Naive thymus-derived CD4-positive, alpha-beta T cell (primary cell): ENCODE measurements at regions not wholly inside any gene's neighbourhood (a gene's known extent, or its start where the extent isn't known, plus 50 kb on each side); places are given as distances from the start of the nearest gene placed in this dataset.

Source experiments
- ATAC-seq: fragments of 150-1000 bp; cut with Tn5 transposase; 2 replicates; pipeline ENCODE4 v1.10.0; 2021; ENCODE audit warnings: mild to moderate bottlenecking, moderate library complexity
- CTCF ChIA-PET: fragments of 350-600 bp; sonication (Branson Sonifier 250); formaldehyde crosslinking; loops from one replicate; lab custom pipeline; 2021; ENCODE audit warnings: antibody characterized with exemption; lab: Charles Lee
- POLR2A ChIA-PET: fragments of 350-600 bp; sonication (Branson Sonifier 250); formaldehyde crosslinking; loops from one replicate; lab custom pipeline; 2021; ENCODE audit warnings: antibody characterized with exemption, inconsistent platforms; lab: Charles Lee
- DNase-seq, 9 donors: peaks; one replicate each; pipeline versions ENCODE4 v3.0.0 to v3.0.0-alpha.2; 2020 to 2022; ENCODE audit warnings: mixed read lengths in 1 of 9
- H3K27ac ChIP-seq: one replicate; pipeline ENCODE4 v1.7.0; 2013; ENCODE audit warnings: mild to moderate bottlenecking, low read depth, low read length, moderate library complexity
- H3K27me3 ChIP-seq, 2 donors: one replicate each; pipeline ENCODE4 v1.7.0; 2013; ENCODE audit warnings: low read length in 2 of 2, mild to moderate bottlenecking in 2 of 2, moderate library complexity in 2 of 2; ENCODE audit not compliant: control insufficient read depth in 2 of 2, insufficient read depth in 2 of 2
- H3K36me3 ChIP-seq, 3 experiments: 1 replicate in 2 of 3; 2 replicates in 1 of 3; pipeline ENCODE4 v1.7.0; 2013; ENCODE audit warnings: low read length in 3 of 3, mild to moderate bottlenecking in 3 of 3, moderate library complexity in 1 of 3; ENCODE audit not compliant: insufficient read depth in 3 of 3, control insufficient read depth in 2 of 3
- H3K4me1 ChIP-seq, 2 donors: one replicate each; pipeline ENCODE4 v1.7.0; 2013; ENCODE audit warnings: low read length in 2 of 2, mild to moderate bottlenecking in 2 of 2, moderate library complexity in 1 of 2; ENCODE audit not compliant: control insufficient read depth in 2 of 2, insufficient read depth in 2 of 2
- H3K4me3 ChIP-seq: 2 replicates; pipeline ENCODE4 v1.7.0; 2013; ENCODE audit warnings: mild to moderate bottlenecking, low read length
- H3K9me3 ChIP-seq, 3 experiments: 1 replicate in 2 of 3; 2 replicates in 1 of 3; pipeline ENCODE4 v1.7.0; 2013; ENCODE audit warnings: low read length in 3 of 3; ENCODE audit not compliant: control insufficient read depth in 2 of 3
- H3K27ac Mint-ChIP-seq, 9 donors: one replicate each; pipeline ENCODE4 v1.8.0; 2020 to 2022; ENCODE audit warnings: mixed read lengths in 9 of 9, mild to moderate bottlenecking in 8 of 9, moderate library complexity in 5 of 9, inconsistent platforms in 2 of 9
- H3K27me3 Mint-ChIP-seq, 5 donors: one replicate each; pipeline ENCODE4 v1.8.0; 2021 to 2022; ENCODE audit warnings: mixed read lengths in 5 of 5, mild to moderate bottlenecking in 1 of 5
- H3K36me3 Mint-ChIP-seq, 5 donors: one replicate each; pipeline ENCODE4 v1.8.0; 2020 to 2022; ENCODE audit warnings: mixed read lengths in 5 of 5, mild to moderate bottlenecking in 3 of 5, inconsistent platforms in 1 of 5
- H3K4me1 Mint-ChIP-seq, 7 donors: one replicate each; pipeline ENCODE4 v1.8.0; 2020 to 2022; ENCODE audit warnings: mixed read lengths in 7 of 7, mild to moderate bottlenecking in 3 of 7, inconsistent platforms in 1 of 7
- H3K4me3 Mint-ChIP-seq, 10 donors: one replicate each; pipeline ENCODE4 v1.8.0; 2020 to 2022; ENCODE audit warnings: mild to moderate bottlenecking in 10 of 10, mixed read lengths in 10 of 10, moderate library complexity in 6 of 10, inconsistent platforms in 2 of 10
- H3K9me3 Mint-ChIP-seq, 11 donors: one replicate each; pipeline ENCODE4 v1.8.0; 2020 to 2022; ENCODE audit warnings: mixed read lengths in 11 of 11, mild to moderate bottlenecking in 4 of 11, inconsistent platforms in 1 of 11, moderate library complexity in 1 of 11
- intact Hi-C, 2 donors: fragments of 100-400 bp; cut with micrococcal nuclease; formaldehyde crosslinking; loops; one replicate each; pipeline ENCODE4 v1.15.1; 2023

GRCh38 chr7:26046150-26046549 is 105.8 kb upstream of the NFE2L3 start:
- no peak overlapping the region for H3K27ac Mint-ChIP-seq
- H3K9me3 Mint-ChIP-seq = peaks cover 0 to 5% (median 0%) of the 10 kb centered on the region in 11 donors
- intact Hi-C loops = no loop called here
- peaks cover 23 to 40% (median 28%) of the 10 kb centered on the region in 5 donors for H3K27me3 Mint-ChIP-seq
- no peaks in the 10 kb centered on the region for H3K9me3 ChIP-seq
- ChIA-PET POLR2A (interaction anchor here (0.6 kb wide), 1 partner anchor 38 kb away, joined by 4 read pairs; no protein-coding TSS in a partner anchor), CTCF (no interaction called here)
- H3K36me3 Mint-ChIP-seq = no peaks in the 10 kb centered on the region
- H3K4me1 ChIP-seq = no peaks in the 10 kb centered on the region
- H3K27ac ChIP-seq = no peak overlapping the region
- H3K4me1 Mint-ChIP-seq = no peaks in the 10 kb centered on the region
- H3K27me3 ChIP-seq = no peaks in the 10 kb centered on the region
- H3K4me3 Mint-ChIP-seq = no peak overlapping the region
- no peaks in the 10 kb centered on the region for H3K36me3 ChIP-seq
- no peak overlapping the region for H3K4me3 ChIP-seq
- ATAC-seq (no peak), DNase-seq (no peak)

GRCh38 chr7:26046878-26047277 is 105.1 kb upstream of the NFE2L3 start:
- Mint-ChIP-seq H3K27ac (no peak overlapping the region), H3K27me3 (peaks cover 30 to 41% (median 33%) of the 10 kb centered on the region in 5 donors), H3K36me3 (no peaks in the 10 kb centered on the region), H3K4me1 (no peaks in the 10 kb centered on the region), H3K4me3 (no peak overlapping the region), H3K9me3 (peaks cover 0 to 7% (median 0%) of the 10 kb centered on the region in 11 donors)
- intact Hi-C loops = no loop called here
- ATAC-seq (no peak), DNase-seq (no peak)
- Histone ChIP-seq H3K9me3 (no peaks in the 10 kb centered on the region), H3K4me3 (no peak overlapping the region), H3K27ac (no peak overlapping the region), H3K36me3 (no peaks in the 10 kb centered on the region), H3K4me1 (no peaks in the 10 kb centered on the region), H3K27me3 (no peaks in the 10 kb centered on the region)
- ChIA-PET POLR2A (interaction anchor here (0.6 kb wide), 1 partner anchor 38 kb away, joined by 4 read pairs; no protein-coding TSS in a partner anchor), CTCF (no interaction called here)

GRCh38 chr7:26048663-26049062 is 103.3 kb upstream of the NFE2L3 start:
- Histone ChIP-seq H3K4me3 (no peak overlapping the region), H3K27ac (no peak overlapping the region), H3K4me1 (no peaks in the 10 kb centered on the region), H3K36me3 (no peaks in the 10 kb centered on the region), H3K9me3 (no peaks in the 10 kb centered on the region), H3K27me3 (no peaks in the 10 kb centered on the region)
- H3K36me3 Mint-ChIP-seq = no peaks in the 10 kb centered on the region
- no peak for DNase-seq
- intact Hi-C loops = no loop called here
- no peak overlapping the region for H3K27ac Mint-ChIP-seq
- H3K4me3 Mint-ChIP-seq = no peak overlapping the region
- no peaks in the 10 kb centered on the region for H3K4me1 Mint-ChIP-seq
- ATAC-seq = no peak
- peaks cover 0 to 15% (median 4%) of the 10 kb centered on the region in 11 donors for H3K9me3 Mint-ChIP-seq
- H3K27me3 Mint-ChIP-seq = peaks cover 26 to 40% (median 36%) of the 10 kb centered on the region in 5 donors
- ChIA-PET CTCF (interaction anchor here (1.5 kb wide), 1 partner anchor 10 kb away, joined by 5 read pairs; no protein-coding TSS in a partner anchor), POLR2A (no interaction called here)

- ATAC-seq (no peak), DNase-seq (no peak)
- Mint-ChIP-seq H3K9me3 (peaks cover 0 to 18% (median 6%) of the 10 kb centered on the region in 11 donors), H3K27me3 (peaks cover 22 to 38% (median 32%) of the 10 kb centered on the region in 5 donors), H3K27ac (no peak overlapping the region), H3K36me3 (peaks cover 0 to 3% (median 0%) of the 10 kb centered on the region in 5 donors), H3K4me3 (no peak overlapping the region), H3K4me1 (no peaks in the 10 kb centered on the region)
- CTCF ChIA-PET = interaction anchor here (1.5 kb wide), 1 partner anchor 9 kb away, joined by 5 read pairs; no protein-coding TSS in a partner anchor
- H3K36me3 ChIP-seq = no peaks in the 10 kb centered on the region
- H3K27ac ChIP-seq = no peak overlapping the region
- no peaks in the 10 kb centered on the region for H3K4me1 ChIP-seq
- intact Hi-C loops = no loop called here
- POLR2A ChIA-PET = no interaction called here
- no peak overlapping the region for H3K4me3 ChIP-seq
- H3K27me3 ChIP-seq = no peaks in the 10 kb centered on the region
- no peaks in the 10 kb centered on the region for H3K9me3 ChIP-seq
Measured at GRCh38 chr7:26049081-26049480, 102.9 kb upstream of the NFE2L3 start.

- no peak overlapping the region for H3K27ac Mint-ChIP-seq
- H3K4me3 Mint-ChIP-seq = no peak overlapping the region
- H3K4me3 ChIP-seq = no peak overlapping the region
- H3K27me3 ChIP-seq = no peaks in the 10 kb centered on the region
- DNase-seq = no peak
- no peaks in the 10 kb centered on the region for H3K36me3 ChIP-seq
- H3K9me3 Mint-ChIP-seq = peaks cover 0 to 23% (median 9%) of the 10 kb centered on the region in 11 donors
- no peak for ATAC-seq
- ChIA-PET CTCF (interaction anchor here (0.7 kb wide), 1 partner anchor 154 kb away, joined by 3 read pairs; no protein-coding TSS in a partner anchor), POLR2A (no interaction called here)
- intact Hi-C loops = no loop called here
- no peaks in the 10 kb centered on the region for H3K4me1 Mint-ChIP-seq
- no peak overlapping the region for H3K27ac ChIP-seq
- peaks cover 17 to 48% (median 42%) of the 10 kb centered on the region in 5 donors for H3K27me3 Mint-ChIP-seq
- H3K9me3 ChIP-seq = no peaks in the 10 kb centered on the region
- H3K36me3 Mint-ChIP-seq = peaks cover 0 to 9% (median 0%) of the 10 kb centered on the region in 5 donors
- no peaks in the 10 kb centered on the region for H3K4me1 ChIP-seq
Measured at GRCh38 chr7:26051021-26051420, 101.0 kb upstream of the NFE2L3 start.

GRCh38 chr7:26052706-26053105 is 99.3 kb upstream of the NFE2L3 start:
- Mint-ChIP-seq H3K27ac (no peak overlapping the region), H3K4me1 (no peaks in the 10 kb centered on the region), H3K4me3 (no peak overlapping the region), H3K36me3 (peaks cover 0 to 9% (median 0%) of the 10 kb centered on the region in 5 donors), H3K9me3 (peaks cover 0 to 23% (median 9%) of the 10 kb centered on the region in 11 donors), H3K27me3 (peaks cover 21 to 53% (median 45%) of the 10 kb centered on the region in 5 donors)
- ATAC-seq (no peak), DNase-seq (no peak)
- ChIA-PET CTCF (no interaction called here), POLR2A (no interaction called here)
- Histone ChIP-seq H3K36me3 (no peaks in the 10 kb centered on the region), H3K4me3 (no peak overlapping the region), H3K9me3 (no peaks in the 10 kb centered on the region), H3K4me1 (no peaks in the 10 kb centered on the region), H3K27me3 (no peaks in the 10 kb centered on the region), H3K27ac (no peak overlapping the region)
- intact Hi-C loops = no loop called here

GRCh38 chr7:26054386-26054785 is 97.6 kb upstream of the NFE2L3 start:
- ATAC-seq (no peak), DNase-seq (no peak)
- Histone ChIP-seq H3K4me3 (no peak overlapping the region), H3K9me3 (no peaks in the 10 kb centered on the region), H3K27ac (no peak overlapping the region), H3K27me3 (no peaks in the 10 kb centered on the region), H3K36me3 (no peaks in the 10 kb centered on the region), H3K4me1 (no peaks in the 10 kb centered on the region)
- Mint-ChIP-seq H3K27me3 (peaks cover 26 to 50% (median 47%) of the 10 kb centered on the region in 5 donors), H3K4me3 (no peak overlapping the region), H3K4me1 (no peaks in the 10 kb centered on the region), H3K27ac (no peak overlapping the region), H3K9me3 (peaks cover 0 to 23% (median 9%) of the 10 kb centered on the region in 11 donors), H3K36me3 (peaks cover 0 to 9% (median 0%) of the 10 kb centered on the region in 5 donors)
- intact Hi-C loops = no loop called here
- ChIA-PET CTCF (no interaction called here), POLR2A (no interaction called here)
